OCI-LY1 (cell line): ENCODE measurements at regions not wholly inside any gene's neighbourhood (a gene's known extent, or its start where the extent isn't known, plus 50 kb on each side); places are given as distances from the start of the nearest gene placed in this dataset.

Experiments used
- H2AFZ ChIP-seq: fragments of 200-600 bp; sonication (generic), shearing (Covaris generic); 2 replicates; pipeline ENCODE4 v1.6.0; 2014; ENCODE audit warnings: antibody characterized with exemption, mild to moderate bottlenecking, low read length
- H3F3A ChIP-seq: fragments of 200-600 bp; sonication (generic), shearing (Covaris generic); 2 replicates; pipeline ENCODE4 v1.6.0; 2014; ENCODE audit warnings: mild to moderate bottlenecking, antibody characterized with exemption, low read length, moderate library complexity; ENCODE audit not compliant: insufficient read depth
- H3K27ac ChIP-seq: fragments of 200-600 bp; sonication (generic); 2 replicates; pipeline ENCODE4 v1.5.1; 2014; ENCODE audit warnings: low read length, mixed run types, mild to moderate bottlenecking, low read depth; ENCODE audit not compliant: poor library complexity, severe bottlenecking
- H3K27me3 ChIP-seq: fragments of 200-600 bp; sonication (generic); 2 replicates; pipeline ENCODE4 v1.6.0; 2014; ENCODE audit warnings: antibody characterized with exemption, mild to moderate bottlenecking, low read length, moderate library complexity; ENCODE audit not compliant: insufficient read depth
- H3K36me3 ChIP-seq: fragments of 200-600 bp; sonication (generic); 2 replicates; pipeline ENCODE4 v1.6.1; 2014; ENCODE audit warnings: mild to moderate bottlenecking, antibody characterized with exemption, low read length, moderate library complexity, mixed read lengths; ENCODE audit not compliant: insufficient read depth
- H3K4me1 ChIP-seq: fragments of 200-600 bp; sonication (generic); 2 replicates; pipeline ENCODE4 v1.5.1; 2014; ENCODE audit warnings: mild to moderate bottlenecking, low read length, moderate library complexity; ENCODE audit not compliant: insufficient read depth, severe bottlenecking
- H3K4me2 ChIP-seq: fragments of 200-600 bp; sonication (generic), shearing (Covaris generic); 2 replicates; pipeline ENCODE4 v1.6.1; 2014; ENCODE audit warnings: low read length
- H3K4me3 ChIP-seq: fragments of 200-600 bp; sonication (generic); 2 replicates; pipeline ENCODE4 v1.5.1; 2014; ENCODE audit warnings: low read length, low read depth, mild to moderate bottlenecking, mixed read lengths; ENCODE audit not compliant: poor library complexity, severe bottlenecking
- H3K79me2 ChIP-seq: fragments of 200-600 bp; shearing (Covaris generic); 2 replicates; pipeline ENCODE4 v1.6.1; 2016; ENCODE audit warnings: mixed run types, low read length, mixed read lengths; ENCODE audit not compliant: insufficient read depth
- H3K9ac ChIP-seq: fragments of 200-600 bp; sonication (generic), shearing (Covaris generic); 2 replicates; pipeline ENCODE4 v1.6.1; 2014; ENCODE audit warnings: mild to moderate bottlenecking, low read length, mixed read lengths
- H3K9me2 ChIP-seq: fragments of 200-600 bp; sonication (generic), shearing (Covaris generic); 2 replicates; pipeline ENCODE4 v1.6.1; 2014; ENCODE audit warnings: low read depth, mild to moderate bottlenecking, low read length, mixed read lengths
- H3K9me3 ChIP-seq: fragments of 200-600 bp; shearing (Covaris generic); 2 replicates; pipeline ENCODE4 v1.6.1; 2014; ENCODE audit warnings: low read length, mixed read lengths
- H4K20me1 ChIP-seq: fragments of 200-600 bp; sonication (generic), shearing (Covaris generic); 2 replicates; pipeline ENCODE4 v1.6.0; 2016; ENCODE audit warnings: mild to moderate bottlenecking, low read length; ENCODE audit not compliant: insufficient read depth
- CTCF ChIP-seq: fragments of 200-600 bp; sonication (generic), shearing (Covaris generic); IDR thresholded peaks from 2 replicates; pipeline ENCODE4 v1.5.1; 2017; ENCODE audit warnings: mild to moderate bottlenecking, antibody characterized with exemption, low read length, moderate library complexity, mixed read lengths
- EZH2 ChIP-seq: fragments of 200-600 bp; sonication (generic), shearing (Covaris generic); IDR thresholded peaks from 2 replicates; pipeline ENCODE4 v1.8.0; 2017; ENCODE audit warnings: borderline replicate concordance, mixed run types, mild to moderate bottlenecking, antibody characterized with exemption, low read length, moderate library complexity, mixed read lengths

- no peak overlapping the region for H3K9ac ChIP-seq
- H3F3A ChIP-seq, result no peaks in the 10 kb centered on the region
- H3K36me3 ChIP-seq, result no peaks in the 10 kb centered on the region
- H4K20me1 ChIP-seq, result no peaks in the 10 kb centered on the region
- H3K79me2 ChIP-seq, result no peaks in the 10 kb centered on the region
- TF ChIP-seq CTCF (peak; percentile 28; the same call in 1 of the 2 replicates), EZH2 (no peak)
- H2AFZ ChIP-seq, result no peak overlapping the region
- H3K4me2 ChIP-seq, result no peak overlapping the region
- H3K4me3 ChIP-seq, result no peak overlapping the region
- H3K27me3 ChIP-seq, result no peaks in the 10 kb centered on the region
- H3K4me1 ChIP-seq, result no peaks in the 10 kb centered on the region
- no peaks in the 10 kb centered on the region for H3K9me2 ChIP-seq
- no peaks in the 10 kb centered on the region for H3K9me3 ChIP-seq
- H3K27ac ChIP-seq, result no peak overlapping the region
Observed at GRCh38 chr5:27682600-27682999, 644.2 kb upstream of the CDH9 start.

GRCh38 chr5:27652505-27652904, 614.1 kb upstream of the CDH9 start:
- no peaks in the 10 kb centered on the region for H3K9me3 ChIP-seq
- no peak overlapping the region for H3K4me3 ChIP-seq
- H3K36me3 ChIP-seq, result no peaks in the 10 kb centered on the region
- H3K4me1 ChIP-seq, result no peaks in the 10 kb centered on the region
- H3K9me2 ChIP-seq, result peaks cover 3% of the 10 kb centered on the region; the same call in 1 of the 2 replicates
- H3K79me2 ChIP-seq, result no peaks in the 10 kb centered on the region
- TF ChIP-seq EZH2, result no peak
- no peak for TF ChIP-seq CTCF
- H3K27ac ChIP-seq, result no peak overlapping the region
- H3K4me2 ChIP-seq, result no peak overlapping the region
- H2AFZ ChIP-seq, result no peak overlapping the region
- no peak overlapping the region for H3K9ac ChIP-seq
- H3F3A ChIP-seq, result no peaks in the 10 kb centered on the region
- no peaks in the 10 kb centered on the region for H3K27me3 ChIP-seq
- H4K20me1 ChIP-seq, result no peaks in the 10 kb centered on the region

- TF ChIP-seq CTCF, result no peak
- no peak for TF ChIP-seq EZH2
- Histone ChIP-seq H3K9me3 (no peaks in the 10 kb centered on the region), H3K27ac (no peak overlapping the region), H3F3A (no peaks in the 10 kb centered on the region), H3K9ac (no peak overlapping the region), H3K4me1 (no peaks in the 10 kb centered on the region), H3K27me3 (no peaks in the 10 kb centered on the region), H2AFZ (no peak overlapping the region), H3K4me2 (no peak overlapping the region), H3K9me2 (no peaks in the 10 kb centered on the region), H3K79me2 (no peaks in the 10 kb centered on the region), H3K4me3 (no peak overlapping the region), H3K36me3 (no peaks in the 10 kb centered on the region), H4K20me1 (no peaks in the 10 kb centered on the region)
Observed at GRCh38 chr5:27639005-27639612, 600.7 kb upstream of the CDH9 start.
